A549 (cell line): ENCODE measurements at regions not wholly inside any gene's neighbourhood (a gene's known extent, or its start where the extent isn't known, plus 50 kb on each side); places are given as distances from the start of the nearest gene placed in this dataset.

ENCODE experiments used
- EHF ChIP-seq: fragments of 250-450 bp; sonication (Bioruptor Pico); IDR thresholded peaks from 2 replicates; pipeline ENCODE4 v1.5.0; 2020; ENCODE audit warnings: mild to moderate bottlenecking
- EP300 ChIP-seq, 2 experiments: fragments of >200 bp; sonication (Bioruptor Twin); formaldehyde crosslinking; IDR thresholded peaks; 2 replicates in 1 of 2; 3 replicates in 1 of 2; pipeline ENCODE4 v1.6.1; 2016 to 2017
- FOSL2 ChIP-seq, 2 experiments: fragments of 450-650 bp in 1 of 2; fragments of >200 bp in 1 of 2; sonication (Bioruptor Twin) in 1 of 2; formaldehyde crosslinking; IDR thresholded peaks; 2 replicates each; pipeline versions ENCODE4 v1.5.0 to v1.6.1; 2016 to 2020; ENCODE audit warnings: mild to moderate bottlenecking in 1 of 2, moderate library complexity in 1 of 2
- MYC ChIP-seq: IDR thresholded peaks from 2 replicates; pipeline ENCODE4 v1.6.1; 2012; ENCODE audit warnings: mild to moderate bottlenecking, inconsistent platforms, low read length, improper control_type of control experiment, borderline replicate concordance
- PHF8 ChIP-seq: fragments of 200-600 bp; sonication (generic); IDR thresholded peaks from 2 replicates; pipeline ENCODE4 v1.6.1; 2016; ENCODE audit warnings: low read depth, mild to moderate bottlenecking, antibody characterized with exemption, moderate library complexity, borderline replicate concordance
- POLR2A ChIP-seq: IDR thresholded peaks from 2 replicates; pipeline ENCODE4 v1.6.1; 2012; ENCODE audit warnings: mild to moderate bottlenecking, low read length
- TF ChIP-seq, protein P1 (sequence below): fragments of >200 bp; sonication (Bioruptor Twin); formaldehyde crosslinking; IDR thresholded peaks from 3 replicates; pipeline ENCODE4 v1.5.1; 2016
- TF ChIP-seq, protein P2 (sequence below): IDR thresholded peaks from 2 replicates; pipeline ENCODE4 v1.6.1; 2012

DNA sequence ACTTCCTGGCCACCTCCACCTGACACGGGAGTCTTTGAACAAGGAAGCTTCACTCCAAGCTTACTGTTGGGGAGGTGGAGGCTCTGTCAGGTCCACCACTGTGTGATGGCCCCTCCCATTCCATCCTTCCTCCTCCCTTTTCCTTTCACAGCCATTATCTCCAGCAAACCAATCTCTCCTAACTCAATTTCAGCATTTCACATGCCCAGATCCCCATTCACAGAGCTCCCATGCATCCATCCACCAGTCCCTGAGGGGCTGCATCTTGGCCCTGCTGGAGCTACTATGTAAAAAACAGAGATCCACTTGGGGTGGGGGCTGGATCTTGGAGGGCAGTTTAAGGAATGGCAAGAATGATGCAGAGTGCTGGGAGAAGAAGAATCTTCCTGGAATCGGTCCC lies 129.0 kb upstream of the COPS8 start:
- TF ChIP-seq POLR2A (no peak), FOSL2 (IDR thresholded peaks at IDR 0.05) (no peak), FOSL2 (CRISPR knock-in tag; IDR thresholded peaks at IDR 0.05) (no peak), PHF8 (no peak), MYC (no peak), EHF (no peak), EP300 (IDR thresholded peaks at IDR 0.05) (no peak)
- TF ChIP-seq, protein P1, sequence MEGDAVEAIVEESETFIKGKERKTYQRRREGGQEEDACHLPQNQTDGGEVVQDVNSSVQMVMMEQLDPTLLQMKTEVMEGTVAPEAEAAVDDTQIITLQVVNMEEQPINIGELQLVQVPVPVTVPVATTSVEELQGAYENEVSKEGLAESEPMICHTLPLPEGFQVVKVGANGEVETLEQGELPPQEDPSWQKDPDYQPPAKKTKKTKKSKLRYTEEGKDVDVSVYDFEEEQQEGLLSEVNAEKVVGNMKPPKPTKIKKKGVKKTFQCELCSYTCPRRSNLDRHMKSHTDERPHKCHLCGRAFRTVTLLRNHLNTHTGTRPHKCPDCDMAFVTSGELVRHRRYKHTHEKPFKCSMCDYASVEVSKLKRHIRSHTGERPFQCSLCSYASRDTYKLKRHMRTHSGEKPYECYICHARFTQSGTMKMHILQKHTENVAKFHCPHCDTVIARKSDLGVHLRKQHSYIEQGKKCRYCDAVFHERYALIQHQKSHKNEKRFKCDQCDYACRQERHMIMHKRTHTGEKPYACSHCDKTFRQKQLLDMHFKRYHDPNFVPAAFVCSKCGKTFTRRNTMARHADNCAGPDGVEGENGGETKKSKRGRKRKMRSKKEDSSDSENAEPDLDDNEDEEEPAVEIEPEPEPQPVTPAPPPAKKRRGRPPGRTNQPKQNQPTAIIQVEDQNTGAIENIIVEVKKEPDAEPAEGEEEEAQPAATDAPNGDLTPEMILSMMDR = no peak
- TF ChIP-seq, protein P2, sequence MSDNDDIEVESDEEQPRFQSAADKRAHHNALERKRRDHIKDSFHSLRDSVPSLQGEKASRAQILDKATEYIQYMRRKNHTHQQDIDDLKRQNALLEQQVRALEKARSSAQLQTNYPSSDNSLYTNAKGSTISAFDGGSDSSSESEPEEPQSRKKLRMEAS = no peak
